GM12874 (cell line): ENCODE measurements at regions not wholly inside any gene's neighbourhood (a gene's known extent, or its start where the extent isn't known, plus 50 kb on each side); places are given as distances from the start of the nearest gene placed in this dataset.

Experiments used
- TF ChIP-seq, protein P1 (sequence below): IDR thresholded peaks from 2 replicates; pipeline ENCODE4 v1.5.1; 2011; ENCODE audit warnings: low read depth, mild to moderate bottlenecking, control low read depth, low read length, moderate library complexity; ENCODE audit not compliant: insufficient read depth

DNA sequence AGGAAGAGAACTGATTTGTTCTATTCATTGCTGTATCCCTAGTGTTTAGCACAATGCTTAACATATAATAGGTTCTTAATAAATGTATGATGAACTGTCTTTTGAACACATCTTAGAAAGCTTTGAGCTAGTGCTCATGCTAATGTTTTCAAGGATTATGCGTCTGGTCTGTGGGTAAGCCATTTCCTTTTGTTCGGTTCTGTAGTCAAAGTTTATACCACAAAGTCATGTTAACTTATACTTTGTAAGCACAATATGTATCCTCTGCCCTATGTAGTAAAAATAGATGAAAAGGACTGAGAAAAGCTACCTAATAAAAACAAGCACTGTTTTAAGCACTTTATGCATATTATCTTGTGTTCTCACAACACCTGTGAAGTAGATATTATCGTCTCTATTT lies 301.9 kb downstream of the GLUD2 start:
- TF ChIP-seq, protein P1, sequence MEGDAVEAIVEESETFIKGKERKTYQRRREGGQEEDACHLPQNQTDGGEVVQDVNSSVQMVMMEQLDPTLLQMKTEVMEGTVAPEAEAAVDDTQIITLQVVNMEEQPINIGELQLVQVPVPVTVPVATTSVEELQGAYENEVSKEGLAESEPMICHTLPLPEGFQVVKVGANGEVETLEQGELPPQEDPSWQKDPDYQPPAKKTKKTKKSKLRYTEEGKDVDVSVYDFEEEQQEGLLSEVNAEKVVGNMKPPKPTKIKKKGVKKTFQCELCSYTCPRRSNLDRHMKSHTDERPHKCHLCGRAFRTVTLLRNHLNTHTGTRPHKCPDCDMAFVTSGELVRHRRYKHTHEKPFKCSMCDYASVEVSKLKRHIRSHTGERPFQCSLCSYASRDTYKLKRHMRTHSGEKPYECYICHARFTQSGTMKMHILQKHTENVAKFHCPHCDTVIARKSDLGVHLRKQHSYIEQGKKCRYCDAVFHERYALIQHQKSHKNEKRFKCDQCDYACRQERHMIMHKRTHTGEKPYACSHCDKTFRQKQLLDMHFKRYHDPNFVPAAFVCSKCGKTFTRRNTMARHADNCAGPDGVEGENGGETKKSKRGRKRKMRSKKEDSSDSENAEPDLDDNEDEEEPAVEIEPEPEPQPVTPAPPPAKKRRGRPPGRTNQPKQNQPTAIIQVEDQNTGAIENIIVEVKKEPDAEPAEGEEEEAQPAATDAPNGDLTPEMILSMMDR: no peak

DNA sequence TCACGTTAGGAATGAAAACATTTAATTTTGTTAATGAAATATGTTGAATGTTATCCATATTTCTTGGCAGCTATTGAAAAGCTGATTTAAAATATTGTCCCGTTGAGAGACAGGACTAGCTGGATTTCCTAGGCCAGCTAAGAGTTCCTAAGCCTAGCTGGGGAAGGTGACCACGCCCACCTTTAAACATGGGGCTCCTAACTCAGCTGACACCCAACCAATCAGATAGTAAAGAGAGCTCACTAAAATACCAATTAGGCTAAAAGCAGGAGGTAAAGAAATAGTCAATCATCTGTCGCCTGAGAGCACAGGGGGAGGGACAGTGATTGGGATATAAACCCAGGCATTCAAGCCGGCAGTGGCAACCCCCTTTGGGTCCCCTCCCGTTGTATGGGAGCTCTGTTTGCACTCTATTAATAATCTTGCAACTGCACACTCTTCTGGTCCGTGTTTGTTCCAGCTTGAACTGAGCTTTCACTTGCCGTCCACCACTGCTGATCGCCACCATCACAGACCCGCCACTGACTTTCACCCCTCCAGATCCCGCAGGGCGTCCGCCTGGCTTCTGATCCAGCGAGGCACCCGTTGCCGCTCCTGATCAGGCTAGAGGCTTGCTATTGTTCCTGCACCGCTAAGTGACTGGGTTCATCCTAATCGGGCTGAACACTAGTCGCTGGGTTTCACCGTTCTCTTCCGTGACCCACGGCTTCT lies 308.9 kb downstream of the GLUD2 start:
- TF ChIP-seq, protein P1: no peak

DNA sequence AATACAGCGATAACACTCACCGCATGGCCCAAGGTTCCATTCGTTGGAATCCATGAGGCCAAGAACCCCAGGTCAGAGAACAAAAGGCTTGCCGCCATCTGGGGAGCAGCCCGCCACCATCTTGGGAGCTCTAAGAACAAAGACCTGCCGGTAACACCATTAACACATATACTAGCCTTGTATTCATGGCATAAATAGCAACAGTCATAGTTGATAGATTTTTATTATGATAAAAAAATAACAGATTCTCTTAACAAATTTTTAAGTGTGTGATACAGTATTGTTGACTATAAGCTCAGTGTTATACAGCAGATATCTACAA lies 309.4 kb downstream of the GLUD2 start:
- TF ChIP-seq, protein P1: no peak

DNA sequence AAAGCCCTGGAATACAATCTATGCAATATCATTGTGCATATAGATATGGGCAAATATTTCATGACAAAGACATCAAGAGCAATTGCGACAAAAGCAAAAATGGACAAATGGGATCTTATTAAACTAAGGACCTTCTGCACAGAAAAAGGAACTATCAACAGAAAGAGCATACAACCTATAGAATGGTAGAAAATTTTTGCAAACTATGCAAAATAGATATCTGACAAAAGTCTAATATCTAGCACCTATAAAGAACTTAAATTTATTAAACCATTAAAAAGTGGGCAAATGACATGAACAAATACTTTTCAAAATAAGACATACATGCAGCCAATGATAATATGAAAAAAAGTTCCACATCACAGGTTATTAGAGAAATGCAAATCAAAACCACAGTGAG lies 312.9 kb downstream of the GLUD2 start:
- TF ChIP-seq, protein P1: no peak

DNA sequence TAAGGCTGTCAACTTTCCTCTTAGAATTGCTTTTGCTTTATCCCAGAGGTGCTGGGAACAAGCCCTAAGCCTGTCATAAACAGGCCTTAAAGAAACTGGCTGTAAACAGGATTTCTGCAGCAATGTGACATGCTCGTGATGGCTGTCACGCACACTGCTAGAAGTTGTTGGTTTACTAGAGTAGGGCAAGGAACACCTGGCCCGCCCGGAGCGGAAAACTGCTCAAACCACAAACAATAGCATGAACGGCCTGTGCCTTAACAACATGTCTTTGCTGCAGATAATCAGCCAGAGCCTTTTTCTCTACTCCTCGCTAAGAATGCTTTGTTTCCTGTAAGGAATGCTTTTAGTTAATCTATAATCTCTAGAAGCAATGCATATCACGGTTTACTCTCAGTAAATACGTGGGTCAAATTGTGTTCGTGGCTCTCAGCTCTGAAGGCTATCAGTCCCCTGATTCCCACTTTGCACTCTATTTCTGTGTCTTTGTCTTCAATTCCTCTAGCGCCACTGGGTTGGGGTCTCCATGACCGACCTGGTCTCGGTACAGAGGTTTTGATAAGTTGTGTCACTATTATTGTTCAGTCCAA lies 318.3 kb downstream of the GLUD2 start:
- TF ChIP-seq, protein P1: no peak

DNA sequence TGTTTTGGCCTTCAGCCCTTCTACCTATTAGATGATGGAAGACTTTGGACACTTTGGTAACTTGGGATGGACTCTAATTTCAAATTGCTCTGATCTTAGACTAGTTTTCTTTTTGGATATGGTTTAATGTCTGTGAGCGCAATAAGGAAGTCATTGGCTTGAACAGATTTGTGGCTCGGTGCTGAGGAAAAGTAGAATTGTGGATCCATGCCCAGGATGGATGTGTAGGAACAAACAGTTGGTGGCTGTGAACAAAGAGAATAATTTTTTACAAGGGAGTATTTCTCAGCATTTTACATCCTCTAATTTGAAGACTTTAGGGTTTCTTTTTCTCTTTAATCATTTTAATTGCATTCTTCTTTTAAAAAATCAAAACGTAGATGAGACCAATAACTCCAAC lies 327.1 kb downstream of the GLUD2 start:
- TF ChIP-seq, protein P1: no peak

DNA sequence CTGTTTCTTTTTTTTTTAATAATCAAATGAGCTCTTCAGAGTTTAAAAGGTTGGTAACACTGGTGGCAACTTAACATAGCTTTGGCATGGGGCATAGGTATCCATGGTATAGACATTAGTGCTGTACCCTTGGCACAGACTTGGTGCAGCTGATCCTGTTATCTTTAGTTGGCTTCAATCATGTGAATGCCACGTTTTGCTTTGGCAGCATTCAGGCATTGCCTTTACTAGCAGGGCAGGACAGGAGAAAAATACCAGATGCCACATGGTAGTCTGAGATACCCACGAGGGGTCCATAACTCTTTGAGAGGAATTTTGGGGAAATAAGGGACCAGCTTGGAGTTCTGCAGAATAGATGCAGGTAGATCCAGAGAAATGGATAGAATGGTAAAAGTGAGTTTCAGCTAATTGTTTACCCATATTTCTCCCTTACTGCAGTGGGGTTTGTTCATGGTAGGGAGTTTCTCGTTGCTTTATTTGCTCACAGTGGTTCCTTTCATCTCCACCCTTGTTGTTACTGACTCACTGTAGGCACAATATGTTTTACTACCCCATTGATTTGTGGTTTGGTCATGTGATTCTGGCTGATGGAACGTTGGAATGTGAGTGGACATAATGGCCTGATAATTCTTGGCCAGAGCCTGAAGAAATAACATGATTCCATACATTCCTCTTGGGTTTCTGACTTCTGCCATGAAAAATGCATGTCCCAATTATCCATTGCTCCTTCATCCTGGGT lies 342.7 kb downstream of the GLUD2 start:
- TF ChIP-seq, protein P1: no peak
